NCI-H526 (cell line): ENCODE measurements at regions not wholly inside any gene's neighbourhood (a gene's known extent, or its start where the extent isn't known, plus 50 kb on each side); places are given as distances from the start of the nearest gene placed in this dataset.
A peak's percentile ranks its signal among the peaks of the same experiment; 100 is the strongest.
"Not testable (repeated sequence)": the region's sequence is repeated elsewhere in the genome, so short reads cannot be mapped to it uniquely, and the experiment has no call there.

Experiments
- DNase-seq, 2 experiments: peaks; one replicate each; lab custom pipeline; 2025; lab: John Stamatoyannopoulos, UW

DNA sequence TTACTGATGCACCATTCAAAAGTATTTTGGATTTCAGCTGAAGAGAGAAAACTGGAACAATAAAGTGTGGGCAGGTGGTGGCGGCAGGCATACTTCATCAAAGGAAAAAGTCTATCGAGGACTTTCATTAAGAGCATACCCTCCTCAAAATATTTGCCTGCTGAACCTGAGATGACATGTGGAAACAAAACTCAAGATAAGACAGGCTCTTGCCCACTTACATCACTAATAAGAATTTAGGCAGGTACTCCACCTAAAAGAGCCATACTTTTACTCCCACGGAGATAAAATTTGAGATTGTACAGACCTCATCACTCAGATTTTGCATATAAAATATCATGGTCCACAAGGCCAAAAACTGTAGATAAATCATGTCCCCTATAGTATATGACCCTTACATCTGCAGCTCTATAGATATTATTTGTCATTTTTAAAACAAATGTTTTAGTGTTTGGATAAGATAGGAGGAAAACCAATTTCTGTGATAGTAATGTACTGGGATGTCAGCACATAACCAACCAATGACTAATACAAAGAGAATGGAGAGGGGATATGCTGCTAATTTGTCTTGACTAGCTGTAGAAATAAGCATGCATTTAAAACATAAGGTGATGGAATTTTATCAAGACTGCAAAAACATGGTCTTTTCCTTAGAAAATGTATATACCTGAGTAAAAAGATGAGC is 730.6 kb upstream of the ZNF608 start:
- DNase-seq: no peak

GRCh38 chr5:125477586-125477975 is 731.1 kb upstream of the ZNF608 start:
- DNase-seq: no peak

DNA sequence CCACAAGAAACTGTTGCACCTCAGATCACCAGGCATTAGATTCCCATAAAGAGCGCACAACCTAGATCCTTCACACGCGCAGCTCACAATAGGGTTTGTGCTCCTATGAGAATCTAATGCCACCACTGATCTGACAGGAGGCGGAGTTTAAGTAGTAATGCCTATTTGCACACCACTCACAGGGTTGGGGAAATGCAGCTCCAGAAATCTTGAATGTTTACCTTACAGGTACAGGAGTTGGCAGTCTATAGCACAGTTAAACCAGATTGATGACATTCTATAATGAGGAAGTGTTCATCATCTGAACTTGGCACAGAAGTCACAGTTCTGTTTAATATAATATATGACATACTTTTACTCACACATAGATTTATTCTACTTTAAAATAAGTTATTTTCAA is 732.2 kb upstream of the ZNF608 start:
- DNase-seq: no peak

- no peak for DNase-seq
These were observed 734.5 kb upstream of the ZNF608 start for GRCh38 chr5:125480911-125481310.

DNA sequence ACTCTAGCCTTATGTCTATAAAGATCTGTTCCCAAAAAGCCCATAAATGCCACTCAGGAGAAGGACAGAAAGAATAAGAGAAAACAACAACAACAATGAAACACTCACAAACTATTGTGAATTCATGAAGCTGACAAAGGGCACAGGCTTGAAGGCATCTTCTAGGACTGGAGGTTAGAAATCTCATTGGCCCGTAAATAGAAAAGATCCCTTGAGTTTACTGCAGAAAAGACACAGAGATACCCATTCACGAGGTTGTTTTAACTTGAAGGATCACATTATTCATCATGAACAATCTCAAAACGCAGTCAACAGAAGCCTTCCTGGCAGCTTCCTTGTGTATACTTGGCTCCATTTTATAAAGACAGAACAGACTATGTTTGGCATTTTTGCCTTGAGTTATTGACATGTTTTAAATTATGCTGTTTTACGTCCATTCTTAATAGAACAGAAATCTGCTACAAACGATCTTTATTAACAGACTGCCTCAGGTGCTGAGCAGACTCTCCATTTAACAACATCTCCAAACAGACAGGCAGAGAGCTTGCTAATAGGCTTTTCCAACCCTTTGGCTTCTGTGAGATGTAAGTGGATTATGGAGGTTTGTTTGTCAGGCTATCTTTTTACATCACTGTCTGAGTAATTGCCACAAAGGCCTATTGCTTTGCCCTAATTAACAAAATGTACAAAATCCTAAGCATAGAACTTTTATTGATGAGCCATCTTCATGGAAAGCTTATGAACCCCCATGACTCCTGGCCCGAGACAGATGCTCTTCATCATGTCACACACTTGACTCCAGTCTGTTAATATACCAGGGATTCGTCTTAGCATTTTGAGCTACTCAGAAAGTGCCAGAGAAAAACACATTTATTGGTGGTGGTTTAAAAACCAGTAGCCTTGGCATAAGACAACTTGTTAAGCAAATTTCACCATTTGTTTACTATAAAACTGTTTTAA is 735.3 kb upstream of the ZNF608 start:
- DNase-seq: no peak

GRCh38 chr5:125483609-125484008 is 737.2 kb upstream of the ZNF608 start:
- no peak for DNase-seq

GRCh38 chr5:125484272-125484741 is 737.9 kb upstream of the ZNF608 start:
- DNase-seq: no peak

GRCh38 chr5:125484742-125485641 is 738.6 kb upstream of the ZNF608 start:
- no peak for DNase-seq

- no peak for DNase-seq
These were observed 739.3 kb upstream of the ZNF608 start for GRCh38 chr5:125485771-125486170.

DNA sequence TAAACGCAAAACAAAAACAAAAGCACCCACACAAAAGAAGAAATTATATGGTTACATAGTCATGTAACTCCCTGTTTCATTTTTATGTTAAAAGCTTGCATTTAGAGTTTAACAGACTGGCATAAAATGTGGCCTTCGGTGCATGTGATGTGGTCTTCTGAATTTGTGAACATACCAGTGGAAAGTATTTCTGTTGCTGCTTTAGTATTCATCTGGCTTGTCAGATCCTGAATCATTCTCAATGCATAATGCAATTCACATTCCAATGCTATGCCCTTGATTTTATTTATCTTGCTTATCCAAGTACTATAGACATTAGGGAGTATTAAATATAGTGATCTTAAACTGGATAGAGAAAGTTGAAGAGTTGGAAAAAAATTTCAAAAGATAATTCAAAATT is 740.2 kb upstream of the ZNF608 start:
- no peak for DNase-seq

GRCh38 chr5:125487231-125487630 is 740.8 kb upstream of the ZNF608 start:
- DNase-seq: no peak

- not testable (repeated sequence) for DNase-seq
These were observed 741.2 kb upstream of the ZNF608 start for GRCh38 chr5:125487652-125488051.

- DNase-seq: no peak
These were observed 742.7 kb upstream of the ZNF608 start for GRCh38 chr5:125489146-125489545.

- no peak for DNase-seq
These were observed 745.6 kb upstream of the ZNF608 start for GRCh38 chr5:125491986-125492492.

DNA sequence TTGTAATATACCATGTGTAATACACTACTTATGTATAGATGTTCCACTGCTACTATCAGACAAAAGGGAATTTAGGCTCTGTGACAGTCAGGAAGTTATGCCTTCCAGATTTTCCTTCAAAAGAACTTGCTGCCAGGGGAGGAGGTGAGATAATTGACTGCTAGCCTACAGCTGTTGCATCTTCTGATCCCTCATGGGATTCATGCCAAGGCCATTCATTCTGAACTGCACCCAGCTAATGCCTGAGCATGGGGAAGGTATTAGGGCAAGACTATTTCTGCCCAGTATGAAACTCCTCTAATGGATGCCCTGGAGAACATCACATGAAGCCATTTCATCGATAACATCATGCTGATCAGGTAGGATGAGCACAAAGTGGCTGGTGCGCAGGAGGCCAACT is 746.5 kb upstream of the ZNF608 start:
- DNase-seq: no peak

- DNase-seq: no peak
These were observed 750.0 kb upstream of the ZNF608 start for GRCh38 chr5:125496393-125496792.

GRCh38 chr5:125497651-125498050 is 751.2 kb upstream of the ZNF608 start:
- no peak for DNase-seq

DNA sequence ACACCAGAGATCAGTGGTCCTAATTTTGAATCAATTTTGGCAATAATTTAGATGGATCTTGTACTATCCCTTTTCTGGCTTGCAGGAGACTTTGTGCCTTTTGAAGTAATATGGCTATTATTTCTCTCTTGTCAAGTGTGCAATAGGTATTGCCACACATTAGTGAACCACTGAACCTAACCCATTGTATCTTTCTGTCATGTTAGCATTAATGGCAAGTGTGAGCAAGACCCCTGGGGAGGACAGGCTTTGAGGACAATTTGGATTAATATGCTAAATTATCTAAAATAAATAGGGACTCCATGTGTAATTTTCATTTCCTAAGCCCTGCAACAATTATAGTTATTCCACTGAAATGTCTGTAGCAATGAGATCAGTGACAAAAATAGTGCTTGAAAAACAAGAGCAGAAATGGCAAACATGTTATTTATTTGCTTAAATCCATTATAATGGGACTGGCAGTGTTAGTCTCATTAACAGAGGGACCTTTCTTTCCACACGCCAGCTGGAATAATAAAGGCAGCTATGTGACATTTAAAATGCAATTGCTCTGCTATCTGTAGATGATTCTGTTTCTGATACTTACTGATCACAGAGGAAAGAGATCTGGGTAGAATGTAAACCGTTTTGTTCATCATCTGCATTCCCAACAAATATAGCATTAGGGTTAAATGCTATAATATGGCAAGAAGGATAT is 753.3 kb upstream of the ZNF608 start:
- DNase-seq: no peak

DNA sequence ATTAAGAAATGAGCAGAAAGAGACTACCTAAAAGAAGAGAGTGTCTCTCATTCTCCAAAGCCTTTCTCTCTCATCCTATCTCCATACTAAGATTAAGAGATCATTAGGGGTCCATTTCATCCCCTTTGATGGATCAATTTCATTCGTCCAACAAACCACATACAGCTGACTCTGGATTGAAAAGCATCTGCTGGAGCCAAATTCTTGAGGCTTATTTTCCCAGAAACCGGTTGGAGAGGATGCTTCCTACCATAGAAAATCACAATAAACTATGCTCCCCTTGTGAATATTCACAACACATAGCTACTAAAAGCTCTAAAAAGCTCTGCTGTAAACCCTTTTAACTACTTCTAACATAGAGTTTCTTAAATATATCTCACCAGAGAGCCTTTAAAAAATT is 755.0 kb upstream of the ZNF608 start:
- no peak for DNase-seq

DNA sequence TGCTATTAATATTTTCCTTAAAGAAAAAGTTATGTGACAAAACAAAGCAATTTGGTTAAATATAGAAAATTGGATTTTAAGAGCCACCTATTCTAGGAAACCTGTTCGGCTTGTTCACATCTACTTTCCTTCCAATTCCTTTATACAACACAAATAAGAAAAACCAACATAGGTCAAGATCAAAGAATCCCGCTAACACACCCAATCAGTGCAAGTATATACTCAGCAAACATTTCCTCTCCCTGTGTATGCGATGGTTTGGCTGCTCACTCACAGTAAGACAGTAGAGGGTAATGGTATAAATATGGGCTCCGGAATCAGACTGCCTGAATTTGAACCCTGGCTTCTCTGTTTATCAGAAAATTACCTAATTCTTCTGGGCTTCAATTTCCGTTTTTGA is 757.5 kb upstream of the ZNF608 start:
- no peak for DNase-seq

DNA sequence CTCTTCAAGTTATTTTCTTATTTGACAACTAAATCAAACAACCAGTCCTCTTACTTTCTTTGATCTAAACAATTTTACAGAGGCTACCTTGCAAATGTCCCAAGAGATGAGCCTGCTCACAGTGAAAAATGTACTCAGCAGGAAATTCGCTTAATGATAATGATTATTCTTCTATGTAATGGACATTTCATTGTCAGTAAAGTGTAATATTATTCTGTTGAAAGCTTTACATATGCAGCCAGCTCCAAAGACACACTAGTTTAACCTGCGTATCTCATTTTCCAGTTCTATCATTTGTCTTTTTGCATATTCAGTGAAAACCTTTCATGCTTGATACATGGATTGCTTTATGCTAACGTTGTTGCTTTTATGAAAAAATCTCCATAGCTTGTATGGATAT is 758.7 kb upstream of the ZNF608 start:
- peak; percentile 29 to 47 for DNase-seq
